ENCODE measurements at regions not wholly inside any gene's neighbourhood (a gene's known extent, or its start where the extent isn't known, plus 50 kb on each side); places are given as distances from the start of the nearest gene placed in this dataset.
A peak's percentile ranks its signal among the peaks of the same experiment; 100 is the strongest.
"Not testable (repeated sequence)": the region's sequence is repeated elsewhere in the genome, so short reads cannot be mapped to it uniquely, and the experiment has no call there.

- DNase-seq (ENCODE audit: low read depth, low spot score), result peak; percentile 7
Observed at GRCh38 chr18:73549236-73549635, 598.4 kb downstream of the FBXO15 start.

- no peak for DNase-seq (ENCODE audit: low read depth, low spot score)
Observed at GRCh38 chr18:73545472-73545871, 602.2 kb downstream of the FBXO15 start.

GRCh38 chr18:73544617-73545016 is 603.0 kb downstream of the FBXO15 start:
- no peak for DNase-seq (ENCODE audit: low read depth, low spot score)

DNA sequence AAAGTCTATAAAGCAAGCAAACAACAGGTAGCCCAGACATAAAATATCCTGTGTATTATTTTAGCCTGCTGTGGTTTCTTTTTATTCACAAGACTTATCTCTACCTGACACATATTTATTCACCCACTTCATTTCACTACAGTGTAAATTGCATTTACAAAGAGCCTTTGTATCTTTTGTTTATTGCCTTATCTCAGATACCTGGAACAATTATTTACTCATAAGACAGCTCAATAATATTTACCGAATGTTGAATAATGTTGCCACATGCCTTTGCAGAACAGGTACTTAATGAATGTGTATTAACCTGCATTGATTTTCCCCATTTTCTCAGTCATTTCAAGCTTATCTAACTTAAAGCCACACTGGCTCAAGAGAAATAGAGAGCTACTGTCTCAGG is 603.6 kb downstream of the FBXO15 start:
- DNase-seq (ENCODE audit: low read depth, low spot score), result no peak

GRCh38 chr18:73535990-73536389 is 611.6 kb downstream of the FBXO15 start:
- DNase-seq (ENCODE audit: low read depth, low spot score), result no peak

- no peak for DNase-seq (ENCODE audit: low read depth, low spot score)
Observed at GRCh38 chr18:73535189-73535588, 612.4 kb downstream of the FBXO15 start.

- no peak for DNase-seq (ENCODE audit: low read depth, low spot score)
Observed at GRCh38 chr18:73531601-73532000, 616.0 kb downstream of the FBXO15 start.

DNA sequence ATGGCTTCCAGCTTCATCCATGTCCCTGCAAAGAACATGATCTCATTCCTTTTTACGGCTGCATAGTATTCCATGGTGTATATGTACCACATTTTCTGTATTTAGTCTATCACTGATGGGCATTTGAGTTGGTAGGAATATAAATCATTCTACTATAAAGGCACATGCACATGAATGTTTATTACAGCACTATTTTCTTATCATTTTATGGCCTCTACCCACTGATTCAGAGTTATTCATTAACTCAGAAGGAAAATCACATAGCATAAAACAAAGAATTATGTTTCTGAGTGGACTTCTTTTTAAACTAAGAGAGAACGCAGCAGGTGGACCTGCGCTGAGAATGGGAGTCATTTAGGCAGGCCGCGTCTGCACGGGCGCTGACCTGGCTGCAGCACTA is 619.6 kb downstream of the FBXO15 start:
- no peak for DNase-seq (ENCODE audit: low read depth, low spot score)

DNA sequence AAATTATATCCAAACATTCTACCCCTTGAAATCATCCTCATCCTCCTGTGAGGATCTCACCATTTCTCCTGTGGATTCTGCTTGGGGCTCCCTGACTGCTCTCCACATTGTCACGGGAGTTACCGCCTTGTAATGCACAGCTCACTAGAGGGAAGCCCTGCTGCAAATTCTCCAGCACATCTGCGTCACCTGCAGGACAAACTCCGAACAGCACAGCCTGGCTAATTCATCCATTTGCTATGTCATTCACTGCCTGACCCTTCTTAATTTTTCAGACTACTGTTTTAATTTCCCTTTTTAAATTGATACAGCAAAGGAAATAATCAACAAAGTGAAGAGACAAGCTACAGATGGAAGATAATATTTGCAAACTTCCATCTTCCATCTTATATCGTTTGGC is 627.4 kb downstream of the FBXO15 start:
- no peak for DNase-seq (ENCODE audit: low read depth, low spot score)

GRCh38 chr18:73516056-73516455 is 631.6 kb downstream of the FBXO15 start:
- DNase-seq (ENCODE audit: low read depth, low spot score), result not testable (repeated sequence)

DNA sequence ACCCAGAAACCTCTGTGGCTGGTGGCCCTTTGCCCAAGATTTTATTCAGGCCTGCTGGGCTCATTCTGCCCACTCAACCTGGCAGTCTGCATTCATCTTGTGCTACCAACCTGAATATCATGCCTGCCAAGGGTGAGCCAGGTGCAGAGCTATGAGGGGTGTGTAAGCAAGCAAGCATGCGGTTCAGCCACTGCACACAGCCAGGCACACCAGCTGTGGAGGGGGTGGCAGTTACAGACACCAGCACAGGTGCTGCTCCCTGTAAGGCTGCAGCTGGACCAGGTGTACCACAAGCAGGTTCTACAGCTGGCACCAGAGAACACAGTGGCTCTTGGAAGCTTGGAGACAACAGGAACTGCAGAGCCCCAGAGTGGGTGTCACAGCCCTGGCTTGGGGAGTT is 633.2 kb downstream of the FBXO15 start:
- no peak for DNase-seq (ENCODE audit: low read depth, low spot score)

DNA sequence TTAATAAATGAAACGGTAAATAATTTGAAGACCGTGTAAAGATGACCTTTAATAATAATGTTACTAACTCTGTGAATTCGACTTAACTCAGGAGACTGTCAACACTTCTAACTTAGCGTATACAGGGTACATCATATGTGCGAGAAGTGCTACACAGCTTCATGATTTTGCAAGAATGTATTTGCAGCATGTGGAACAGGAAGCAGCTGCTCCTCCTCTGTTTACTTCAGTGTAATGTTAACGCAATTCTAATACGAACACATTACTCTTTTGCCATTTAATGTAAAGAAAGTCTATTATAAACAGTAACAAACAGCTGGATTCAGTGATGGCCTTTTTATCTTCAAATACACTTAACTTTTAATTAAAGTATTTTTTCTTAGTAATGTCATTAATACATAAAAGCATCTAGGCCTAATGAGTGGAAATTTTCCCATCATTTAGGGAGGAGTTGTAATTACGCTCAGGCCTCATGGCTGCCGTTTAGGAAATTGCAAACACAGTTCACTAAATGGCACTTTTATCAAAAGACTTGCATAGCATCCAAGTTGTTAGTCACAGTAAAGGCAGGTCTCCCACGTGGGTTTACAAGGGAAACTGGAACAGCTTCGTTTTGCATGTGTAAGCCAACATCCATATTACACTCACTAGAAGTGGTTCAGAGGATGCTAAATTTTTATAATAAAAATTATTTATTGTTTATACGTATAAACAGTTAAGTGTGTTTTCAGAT is 635.7 kb downstream of the FBXO15 start:
- no peak for DNase-seq (ENCODE audit: low read depth, low spot score)

GRCh38 chr18:73509460-73509859 is 638.2 kb downstream of the FBXO15 start:
- peak; percentile 10 for DNase-seq (ENCODE audit: low read depth, low spot score)

DNA sequence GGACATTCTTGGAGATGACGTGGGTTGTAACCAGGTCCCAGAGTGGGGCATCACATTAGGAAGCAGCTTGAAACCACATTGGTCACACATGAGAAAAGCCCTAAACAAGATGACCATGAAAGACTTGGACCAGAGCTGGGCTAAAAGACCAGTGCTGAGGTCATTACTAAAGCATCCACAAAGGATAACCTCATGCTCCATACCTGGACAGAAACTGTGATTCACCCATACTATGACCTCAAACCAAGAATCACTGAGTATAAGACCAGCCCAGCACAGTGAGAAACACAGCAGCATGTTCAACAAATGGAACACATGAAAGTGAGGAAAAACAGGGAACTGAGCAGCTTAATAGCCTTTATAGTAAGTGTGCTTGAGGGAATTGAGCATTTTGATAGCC is 635.5 kb upstream of the NETO1 start:
- no peak for DNase-seq (ENCODE audit: low read depth, low spot score)

- DNase-seq (ENCODE audit: low read depth, low spot score), result no peak
Observed at GRCh38 chr18:73487966-73488365, 620.2 kb upstream of the NETO1 start.

- no peak for DNase-seq (ENCODE audit: low read depth, low spot score)
Observed at GRCh38 chr18:73485166-73485565, 617.4 kb upstream of the NETO1 start.

GRCh38 chr18:73482901-73483300 is 615.1 kb upstream of the NETO1 start:
- DNase-seq (ENCODE audit: low read depth, low spot score), result no peak

DNA sequence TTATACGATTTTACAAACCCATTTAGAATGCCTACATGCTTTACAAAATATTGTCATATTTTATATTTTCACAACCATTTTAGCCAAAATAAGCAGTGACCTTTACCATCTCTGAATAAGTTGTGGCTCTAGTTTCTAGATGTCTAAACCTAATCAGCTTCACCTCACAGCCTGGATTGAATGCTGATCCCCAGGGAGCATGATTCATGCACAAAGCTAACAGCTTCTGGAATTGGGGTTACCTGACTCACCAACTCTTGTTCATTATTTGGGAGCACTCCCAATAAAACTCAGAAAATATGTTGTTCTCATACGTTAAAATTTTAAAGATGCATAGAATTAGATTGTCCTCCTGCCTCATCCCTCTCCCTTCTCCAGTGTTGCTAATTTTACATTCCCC is 611.7 kb upstream of the NETO1 start:
- no peak for DNase-seq (ENCODE audit: low read depth, low spot score)

GRCh38 chr18:73478191-73478590 is 610.4 kb upstream of the NETO1 start:
- DNase-seq (ENCODE audit: low read depth, low spot score), result no peak

GRCh38 chr18:73476031-73476430 is 608.2 kb upstream of the NETO1 start:
- no peak for DNase-seq (ENCODE audit: low read depth, low spot score)

DNA sequence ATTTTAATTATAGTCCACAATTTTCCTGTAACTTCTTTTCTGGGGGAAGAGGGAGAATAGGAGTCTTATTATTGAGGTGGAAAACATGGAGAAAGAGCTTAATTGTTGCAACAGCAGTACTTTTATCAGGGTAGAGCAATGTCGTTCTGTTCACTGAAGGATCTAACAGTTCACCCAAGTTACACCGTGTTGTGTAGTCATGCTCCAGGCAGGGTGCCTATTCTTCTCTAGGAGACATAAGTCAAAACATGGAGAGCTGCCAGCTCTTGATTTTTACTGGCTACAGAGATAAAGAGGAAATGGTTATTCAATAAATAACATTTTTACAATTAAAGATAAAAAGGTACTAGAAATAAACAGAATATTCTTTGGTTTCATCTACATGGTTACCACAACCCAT is 594.3 kb upstream of the NETO1 start:
- peak; percentile 22 for DNase-seq (ENCODE audit: low read depth, low spot score)

- no peak for DNase-seq (ENCODE audit: low read depth, low spot score)
Observed at GRCh38 chr18:73461780-73462059, 593.9 kb upstream of the NETO1 start.

DNA sequence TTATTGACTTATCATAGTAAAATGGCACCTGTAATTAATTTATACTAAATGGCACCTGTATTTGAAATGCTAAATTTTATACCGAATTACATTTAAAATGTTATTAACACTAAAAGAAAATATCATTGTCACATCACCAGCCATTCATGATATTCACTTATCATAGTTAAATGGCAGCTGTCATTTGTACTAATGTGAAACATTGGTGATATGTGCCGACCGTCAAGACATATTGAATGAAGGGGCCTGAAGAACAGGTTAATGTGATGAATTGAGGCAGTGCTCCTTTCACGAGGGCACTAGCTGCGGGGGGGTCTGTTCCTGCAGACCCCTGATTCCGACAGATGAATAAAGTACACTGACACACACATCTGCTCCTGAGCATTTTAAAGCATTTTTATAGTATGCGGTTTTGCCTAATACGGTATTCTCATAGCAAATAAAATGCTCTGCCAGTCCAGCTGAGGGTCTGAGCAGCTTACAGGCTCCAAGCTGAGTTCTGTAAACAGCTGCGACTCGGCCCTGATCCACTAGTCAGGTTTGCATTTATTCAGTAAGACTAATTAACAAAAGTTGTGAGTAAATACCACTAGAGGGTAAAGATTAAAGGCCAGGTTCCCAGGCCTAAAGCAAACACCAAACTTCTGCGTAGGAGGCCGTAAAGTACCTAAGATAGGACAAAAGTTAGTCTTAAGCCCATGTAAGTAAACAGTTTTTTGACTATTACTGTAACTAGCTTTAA is 593.4 kb upstream of the NETO1 start:
- DNase-seq (ENCODE audit: low read depth, low spot score), result no peak

Data from brain pericyte (primary cell).